ENCODE measurements at regions not wholly inside any gene's neighbourhood (a gene's known extent, or its start where the extent isn't known, plus 50 kb on each side); places are given as distances from the start of the nearest gene placed in this dataset.

- DNase-seq (ENCODE audit: low read depth, low spot score), result no peak
- no TSS peak for BruUV-seq (replicated peaks)
- no peak for TF ChIP-seq TCF7L2 (IDR thresholded peaks at IDR 0.05; ENCODE audit: low read depth, low read length)
- no peak for TF ChIP-seq REST (IDR thresholded peaks at IDR 0.05; ENCODE audit: insufficient read depth in 1 of 2, low read depth in 2 of 2, low read length in 1 of 2)
- no peak for TF ChIP-seq SIN3A (IDR thresholded peaks at IDR 0.05; ENCODE audit: borderline replicate concordance, insufficient read depth, low read depth, low read length)
- no peak for TF ChIP-seq CTCF (IDR thresholded peaks at IDR 0.05)
- TF ChIP-seq POLR2AphosphoS5 (IDR thresholded peaks at IDR 0.05; ENCODE audit: low read depth, low read length), result no peak
- H3K4me3 ChIP-seq (ENCODE audit: low read depth in 2 of 2, low read length in 2 of 2), result no peak overlapping the region
- ChIA-PET CTCF (interaction anchor here (0.9 kb wide), 1 partner anchor 352 kb away, joined by 4 read pairs; no protein-coding TSS in a partner anchor), POLR2A (no interaction called here)
- no peak overlapping the region for H3K27ac ChIP-seq (ENCODE audit: low read length)
- 0 out of 2 replicates have a peak, but pooled peaks cover under 1% of the 10 kb centered on the region for H3K27me3 ChIP-seq (ENCODE audit: control insufficient read depth, insufficient read depth, low read length)
- no peak for ATAC-seq
- H3K4me1 ChIP-seq (ENCODE audit: control insufficient read depth, insufficient read depth, low read length), result no peaks in the 10 kb centered on the region
- intact Hi-C loops (cut with micrococcal nuclease; ENCODE audit: unreplicated experiment), result no loop called here
- H3K9me3 ChIP-seq (ENCODE audit: control insufficient read depth, insufficient read depth, low read depth, low read length), result no peaks in the 10 kb centered on the region
- in situ Hi-C loops (cut with HindIII; ENCODE audit: low pct_unique_long_range_greater_than_20kb, low sequenced_read_pairs), result no loop called here
- H3K36me3 ChIP-seq (ENCODE audit: control insufficient read depth, insufficient read depth, low read length), result no peaks in the 10 kb centered on the region
Measured at GRCh38 chr11:95352733-95353346, 121.8 kb upstream of the SESN3 start.

- Histone ChIP-seq H3K9me3 (ENCODE audit: control insufficient read depth, insufficient read depth, low read depth, low read length) (no peaks in the 10 kb centered on the region), H3K27ac (ENCODE audit: low read length) (no peak overlapping the region), H3K36me3 (ENCODE audit: control insufficient read depth, insufficient read depth, low read length) (no peaks in the 10 kb centered on the region), H3K4me1 (ENCODE audit: control insufficient read depth, insufficient read depth, low read length) (no peaks in the 10 kb centered on the region), H3K27me3 (ENCODE audit: control insufficient read depth, insufficient read depth, low read length) (no peaks in the 10 kb centered on the region), H3K4me3 (ENCODE audit: low read depth in 2 of 2, low read length in 2 of 2) (no peak overlapping the region)
- BruUV-seq (replicated peaks), result no TSS peak
- intact Hi-C loops (cut with micrococcal nuclease; ENCODE audit: unreplicated experiment) (no loop called here), in situ Hi-C loops (cut with HindIII; ENCODE audit: low pct_unique_long_range_greater_than_20kb, low sequenced_read_pairs) (no loop called here)
- TF ChIP-seq TCF7L2 (IDR thresholded peaks at IDR 0.05; ENCODE audit: low read depth, low read length) (no peak), REST (IDR thresholded peaks at IDR 0.05; ENCODE audit: insufficient read depth in 1 of 2, low read depth in 2 of 2, low read length in 1 of 2) (no peak), SIN3A (IDR thresholded peaks at IDR 0.05; ENCODE audit: borderline replicate concordance, insufficient read depth, low read depth, low read length) (no peak), POLR2AphosphoS5 (IDR thresholded peaks at IDR 0.05; ENCODE audit: low read depth, low read length) (no peak), CTCF (IDR thresholded peaks at IDR 0.05) (no peak)
- ATAC-seq, result no peak
- DNase-seq (ENCODE audit: low read depth, low spot score), result no peak
- POLR2A ChIA-PET, result no interaction called here
- CTCF ChIA-PET, result no interaction called here
Measured at GRCh38 chr11:95349345-95349942, 118.4 kb upstream of the SESN3 start.

All from Panc1 (cell line).